ENCODE measurements at regions not wholly inside any gene's neighbourhood (a gene's known extent, or its start where the extent isn't known, plus 50 kb on each side); places are given as distances from the start of the nearest gene placed in this dataset.

GRCh38 chr5:128749136-128749898 lies 211.3 kb upstream of the FBN2 start:
- DNase-seq, result no peak

GRCh38 chr5:128750155-128750554 lies 212.1 kb upstream of the FBN2 start:
- no peak for DNase-seq

DNA sequence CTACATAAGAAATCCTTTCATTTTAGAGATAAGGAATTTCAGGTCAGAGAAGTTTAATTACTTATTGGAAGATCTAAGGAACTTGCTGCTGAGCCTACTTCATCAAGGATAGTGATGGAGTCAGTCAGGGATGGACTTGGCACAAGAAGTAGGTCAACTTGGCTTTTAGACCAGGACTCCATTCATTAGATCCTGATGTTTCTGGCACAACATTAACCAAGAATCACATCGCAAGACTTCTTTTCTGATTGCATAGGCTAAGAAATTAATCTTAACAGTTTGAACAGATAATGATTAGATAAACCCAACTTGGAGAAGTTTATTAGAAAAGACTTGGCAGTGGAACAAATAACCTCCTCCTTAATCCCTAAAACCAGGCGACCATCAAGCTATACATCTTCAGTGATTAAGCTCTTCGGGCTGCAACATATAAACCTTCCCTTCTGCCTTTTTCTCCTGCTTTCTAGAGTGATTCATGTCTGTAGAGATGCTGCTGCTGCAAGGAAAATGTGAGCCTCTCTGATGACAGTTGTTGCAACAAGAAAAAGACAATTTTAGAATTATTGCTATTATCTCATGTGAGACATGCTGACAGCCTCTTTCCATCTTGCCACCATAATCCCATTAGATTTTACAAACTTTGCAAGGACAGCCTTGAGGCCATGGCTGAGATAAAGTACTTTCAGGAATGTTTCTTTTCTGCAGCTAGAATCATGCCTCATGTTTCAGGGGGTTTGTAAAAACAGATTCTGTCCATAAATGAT lies 207.9 kb upstream of the SLC27A6 start:
- DNase-seq, result no peak

DNA sequence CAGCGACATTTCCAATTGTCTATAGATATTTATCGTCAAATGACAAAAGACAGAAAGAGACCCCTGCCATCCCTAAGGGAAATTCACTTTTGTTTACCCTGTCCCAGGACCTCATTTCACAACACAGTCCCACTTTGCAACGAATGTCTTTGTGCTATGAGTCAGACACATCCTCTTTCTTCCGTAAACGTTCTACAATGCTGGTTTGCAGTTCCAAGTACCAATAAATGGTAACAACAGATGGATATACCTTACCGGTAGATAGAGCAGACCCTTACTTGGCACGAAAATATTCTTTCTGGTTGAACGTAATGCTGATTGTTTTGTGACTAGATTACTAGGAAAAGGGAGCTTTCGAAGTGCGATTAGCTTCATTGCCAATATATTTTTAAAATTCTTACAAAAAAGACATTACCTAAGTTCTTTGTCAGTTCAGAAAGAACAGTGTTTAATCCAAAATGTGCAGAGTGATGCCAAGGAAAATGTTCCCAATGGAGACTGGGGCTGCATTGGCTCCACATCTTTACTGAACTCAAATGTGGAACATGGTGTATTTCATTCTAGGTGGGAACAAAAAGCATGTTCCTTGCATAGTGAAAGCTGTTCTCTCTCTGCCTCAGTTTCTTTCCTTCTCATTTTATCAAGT lies 202.5 kb upstream of the SLC27A6 start:
- DNase-seq, result no peak

DNA sequence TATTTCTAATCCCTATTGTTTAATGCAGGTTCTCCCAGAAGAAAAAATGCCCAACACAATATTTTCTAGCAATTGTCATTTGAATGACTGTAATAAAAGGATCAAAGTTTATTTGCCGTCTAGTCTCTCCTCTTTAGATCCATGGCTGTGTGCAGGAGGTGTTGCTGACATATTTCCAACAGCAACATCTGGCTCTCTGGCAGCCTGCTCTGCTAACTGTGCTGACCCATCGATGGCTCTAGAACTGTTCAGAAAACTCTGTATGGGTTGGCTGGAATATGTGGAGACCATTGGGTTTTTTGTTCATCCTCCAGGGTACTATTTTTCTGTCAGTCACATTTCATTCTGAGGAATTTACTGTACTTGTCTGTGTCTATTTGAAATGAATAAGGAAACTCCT lies 202.0 kb upstream of the SLC27A6 start:
- no peak for DNase-seq

- no peak for DNase-seq
Measured at GRCh38 chr5:128764601-128765310, 200.5 kb upstream of the SLC27A6 start.

GRCh38 chr5:128765448-128766061 lies 199.7 kb upstream of the SLC27A6 start:
- DNase-seq, result no peak

DNA sequence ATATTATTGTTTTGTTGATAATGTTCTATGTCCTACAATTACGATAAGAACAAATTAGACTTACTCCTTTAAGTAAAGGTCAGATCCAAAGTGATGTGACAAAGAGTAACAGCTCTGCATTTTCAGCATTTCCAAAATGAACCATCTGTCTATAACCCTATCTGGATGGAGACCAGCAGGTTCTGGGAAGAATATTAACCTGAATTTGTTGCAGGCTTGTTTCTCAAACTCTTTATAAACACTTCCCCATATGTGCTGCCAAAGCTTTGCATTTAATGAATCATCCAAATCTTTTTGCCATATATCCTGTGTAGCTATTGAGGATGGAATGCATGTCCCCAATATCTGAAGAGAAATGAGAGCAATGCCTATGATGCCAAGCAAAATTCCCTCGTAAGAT lies 198.9 kb upstream of the SLC27A6 start:
- DNase-seq, result no peak

- DNase-seq, result no peak
Measured at GRCh38 chr5:128770907-128771306, 194.4 kb upstream of the SLC27A6 start.

DNA sequence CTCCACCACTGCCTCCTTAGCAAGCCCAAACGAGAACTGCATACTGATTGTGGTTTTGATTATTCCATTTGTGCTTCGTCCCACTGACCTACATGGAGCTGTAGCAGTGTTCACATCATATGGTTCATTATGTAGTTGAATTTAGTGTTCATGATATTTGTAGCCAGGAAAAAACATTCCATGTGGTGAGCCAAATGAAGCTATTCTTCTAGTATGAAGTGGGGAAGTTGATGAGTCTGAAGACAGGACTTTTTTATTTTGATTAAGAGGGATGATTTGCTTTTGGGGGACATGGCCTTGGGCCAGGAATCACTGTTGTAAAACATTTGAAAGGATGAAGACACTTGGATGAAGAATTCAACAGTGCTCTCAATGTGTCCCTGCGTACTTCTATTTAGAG lies 192.9 kb upstream of the SLC27A6 start:
- no peak for DNase-seq

- DNase-seq, result no peak
Measured at GRCh38 chr5:128773378-128773777, 191.9 kb upstream of the SLC27A6 start.

GRCh38 chr5:128774605-128775004 lies 190.7 kb upstream of the SLC27A6 start:
- no peak for DNase-seq

- DNase-seq, result no peak
Measured at GRCh38 chr5:128775558-128775957, 189.7 kb upstream of the SLC27A6 start.

- DNase-seq, result no peak
Measured at GRCh38 chr5:128777052-128777451, 188.2 kb upstream of the SLC27A6 start.

DNA sequence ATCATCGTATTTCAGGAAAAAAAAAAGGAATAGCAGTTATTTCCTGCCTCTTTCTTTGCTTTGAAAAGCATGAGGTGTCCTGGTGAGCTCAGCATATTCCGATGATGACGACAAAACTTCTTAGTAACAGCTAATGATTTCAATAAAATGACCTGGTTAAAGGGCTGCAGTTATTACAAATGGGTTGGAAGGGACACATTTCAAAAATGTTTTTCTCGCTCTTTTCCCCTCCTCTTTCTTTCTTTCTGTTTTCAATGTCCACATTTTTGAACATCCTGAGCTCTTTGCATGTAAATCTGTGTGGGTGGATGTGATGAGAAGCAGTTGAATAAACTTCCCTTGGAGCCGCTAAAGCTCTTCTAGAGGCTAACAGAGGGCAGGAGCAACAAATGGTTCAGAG lies 186.8 kb upstream of the SLC27A6 start:
- no peak for DNase-seq

DNA sequence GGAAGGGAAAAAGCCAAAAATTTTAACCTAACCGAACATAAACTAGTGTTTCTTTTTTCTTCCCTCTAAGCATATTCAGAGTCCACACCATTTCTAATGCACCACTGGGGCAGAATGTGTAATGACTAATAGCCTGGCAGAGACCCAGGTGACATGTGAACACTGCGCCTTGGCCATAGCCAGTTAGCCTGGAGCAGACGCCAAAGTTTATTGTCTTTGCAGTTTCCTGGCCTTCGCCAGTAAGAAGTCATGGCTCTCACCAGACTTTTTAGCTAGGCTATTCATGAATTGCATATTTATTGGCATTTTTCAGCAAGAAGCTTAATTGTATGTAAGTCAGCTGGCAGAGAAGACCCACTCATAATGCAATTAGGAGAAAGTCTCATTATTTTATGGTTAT lies 182.8 kb upstream of the SLC27A6 start:
- DNase-seq, result no peak

DNA sequence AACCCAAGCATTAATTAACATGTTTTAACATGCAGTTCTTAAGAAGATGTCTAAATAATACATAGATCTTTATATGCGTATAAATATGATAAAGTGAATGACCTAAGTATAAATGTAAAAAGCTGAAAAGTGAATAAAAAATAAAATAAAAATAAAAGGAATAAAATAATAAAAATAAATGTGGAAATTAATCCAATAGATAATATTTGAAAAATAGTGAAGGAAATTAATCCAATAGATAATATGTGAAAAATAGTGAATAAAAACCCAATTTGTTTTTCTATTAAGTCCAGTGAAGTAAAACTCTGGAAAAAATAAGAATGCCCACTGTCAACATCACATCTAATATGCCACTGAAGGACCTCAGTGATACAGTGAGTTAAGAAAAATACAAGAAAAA lies 180.6 kb upstream of the SLC27A6 start:
- DNase-seq, result no peak

DNA sequence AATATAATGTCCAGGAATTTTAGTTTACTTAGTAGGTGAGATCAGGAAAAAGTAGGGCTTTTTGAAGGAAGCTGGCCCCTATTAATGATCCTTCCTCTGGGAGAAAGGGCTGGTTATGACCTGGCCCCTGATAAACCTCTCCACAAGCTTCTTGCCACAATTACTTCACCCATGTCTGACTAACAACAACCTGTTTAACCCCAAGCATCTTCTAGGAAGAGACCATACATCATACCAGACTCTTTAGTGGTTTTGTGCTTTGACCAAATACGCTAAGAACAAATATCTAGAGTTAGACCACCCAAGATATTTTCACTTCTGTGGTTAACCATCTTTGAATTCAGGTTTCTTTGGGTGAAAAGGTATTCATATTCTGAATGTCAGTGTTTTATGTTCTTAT lies 174.0 kb upstream of the SLC27A6 start:
- no peak for DNase-seq

DNA sequence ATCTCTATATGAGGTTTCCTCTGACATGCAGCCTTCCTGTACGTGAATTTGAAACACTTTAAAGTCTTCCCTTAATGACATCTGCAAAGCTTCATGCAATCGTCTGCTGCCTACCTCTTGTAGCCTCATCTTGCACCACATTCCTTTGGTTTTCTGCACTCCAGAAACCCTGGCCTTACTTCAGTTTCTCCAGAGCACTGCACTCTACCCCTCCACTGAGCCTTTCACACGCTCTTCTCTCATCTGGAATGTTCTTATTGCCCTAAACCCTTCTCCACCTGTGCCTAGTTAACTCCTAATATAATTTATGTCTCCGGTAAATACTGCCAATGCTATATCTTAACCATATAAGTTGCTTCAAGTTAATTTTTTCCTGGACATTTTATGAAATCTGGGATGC lies 168.8 kb upstream of the SLC27A6 start:
- DNase-seq, result no peak

DNA sequence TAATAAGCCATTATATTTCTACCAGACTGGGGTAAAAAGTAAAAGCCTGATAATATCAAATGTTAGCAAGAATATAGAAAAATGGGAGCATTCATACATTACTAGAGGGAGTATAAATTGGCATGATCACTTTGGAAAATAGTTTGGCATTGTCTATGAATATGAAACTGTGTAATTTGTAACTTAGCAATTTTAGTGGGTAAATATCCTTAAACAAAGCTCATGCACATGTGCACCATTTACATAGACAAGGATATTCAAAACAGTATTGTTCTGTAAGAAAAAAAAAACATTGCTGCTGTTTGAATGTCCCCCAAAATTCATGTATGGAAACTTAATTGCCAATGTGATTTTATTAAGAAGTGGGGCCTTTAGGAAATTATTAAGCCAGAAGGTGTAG lies 166.4 kb upstream of the SLC27A6 start:
- no peak for DNase-seq

DNA sequence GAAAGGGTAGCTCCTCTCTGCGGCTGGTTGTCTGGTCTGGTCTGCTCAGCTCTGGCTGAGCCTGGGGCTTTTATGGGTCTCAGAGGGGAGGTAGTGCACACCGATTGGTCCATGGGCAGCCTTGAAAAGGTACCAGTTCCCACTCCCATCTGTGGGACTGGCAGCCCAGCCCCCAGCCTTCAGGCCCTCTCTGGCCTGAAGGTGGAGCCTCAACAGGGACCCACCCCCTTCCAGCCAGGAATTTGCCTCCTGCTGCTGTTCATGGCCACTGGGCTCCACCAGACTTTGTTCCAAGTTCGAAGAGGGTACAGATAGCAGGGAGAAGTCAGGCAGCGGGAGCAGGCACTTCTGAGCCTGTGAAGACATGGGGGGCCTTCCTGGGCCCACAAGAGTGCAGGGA lies 165.3 kb upstream of the SLC27A6 start:
- no peak for DNase-seq

DNA sequence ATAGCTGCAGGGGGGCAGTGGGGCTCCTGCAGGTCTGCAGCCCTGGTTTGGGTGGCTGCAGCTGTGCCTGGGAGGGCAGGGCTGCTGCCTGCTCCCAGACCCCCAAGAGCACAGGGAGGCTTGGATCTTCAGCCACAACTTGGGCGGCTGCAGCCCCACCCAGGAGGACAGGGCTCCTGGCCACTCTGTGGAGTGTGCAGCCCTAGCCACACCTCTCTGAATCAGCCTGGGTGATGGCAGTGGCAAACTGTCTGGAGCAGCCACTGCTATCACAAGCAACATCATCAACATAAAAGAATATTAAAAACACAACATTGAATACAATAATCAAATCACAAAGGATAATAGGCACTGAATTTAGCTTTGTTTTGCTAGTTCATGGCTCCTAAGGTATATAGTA lies 164.9 kb upstream of the SLC27A6 start:
- no peak for DNase-seq
